Right lobe of liver (tissue), 4 donors: ENCODE measurements at regions not wholly inside any gene's neighbourhood (a gene's known extent, or its start where the extent isn't known, plus 50 kb on each side); places are given as distances from the start of the nearest gene placed in this dataset.

Experiments used
- POLR2A ChIP-seq: fragments of 450-650 bp; IDR thresholded peaks from one replicate; pipeline ENCODE4 v1.6.1; 2017; ENCODE audit warnings: antibody characterized with exemption, mild to moderate bottlenecking
- TF ChIP-seq, protein P1 (sequence below), 4 donors: fragments of 200-600 bp in 3 of 4; fragments of 450-650 bp in 1 of 4; IDR thresholded peaks; one replicate each; pipeline versions ENCODE4 v1.5.1 to v1.8.0; 2016 to 2022; ENCODE audit warnings: antibody characterized with exemption in 4 of 4, mild to moderate bottlenecking in 2 of 4
- donor health status: DM: no; HTN: no; CAD: no.
- donor health status: DM: no; HTN: no; CAD: no.
- donor health status: DM: no; HTN: yes; CAD: no.

DNA sequence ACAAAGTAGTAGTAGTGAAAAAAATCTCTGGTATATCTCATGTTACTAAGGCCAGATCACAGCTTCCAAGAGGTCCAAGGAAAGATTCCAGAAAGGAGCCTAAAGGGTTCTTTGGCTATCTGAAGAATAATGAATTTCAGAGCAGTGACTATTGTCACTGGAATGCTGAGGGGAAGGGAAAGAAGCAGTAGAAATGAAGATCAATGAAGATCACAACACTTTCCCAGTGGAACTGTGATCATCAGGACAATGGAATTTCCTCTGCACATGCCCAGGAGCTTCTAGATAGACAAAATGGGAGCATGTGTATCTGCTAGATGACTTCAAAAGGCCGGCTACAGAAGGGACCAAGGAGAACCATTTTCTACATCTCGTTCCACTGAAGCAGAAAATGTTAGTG lies 219.5 kb upstream of the PHYHIPL start:
- TF ChIP-seq, protein P1, sequence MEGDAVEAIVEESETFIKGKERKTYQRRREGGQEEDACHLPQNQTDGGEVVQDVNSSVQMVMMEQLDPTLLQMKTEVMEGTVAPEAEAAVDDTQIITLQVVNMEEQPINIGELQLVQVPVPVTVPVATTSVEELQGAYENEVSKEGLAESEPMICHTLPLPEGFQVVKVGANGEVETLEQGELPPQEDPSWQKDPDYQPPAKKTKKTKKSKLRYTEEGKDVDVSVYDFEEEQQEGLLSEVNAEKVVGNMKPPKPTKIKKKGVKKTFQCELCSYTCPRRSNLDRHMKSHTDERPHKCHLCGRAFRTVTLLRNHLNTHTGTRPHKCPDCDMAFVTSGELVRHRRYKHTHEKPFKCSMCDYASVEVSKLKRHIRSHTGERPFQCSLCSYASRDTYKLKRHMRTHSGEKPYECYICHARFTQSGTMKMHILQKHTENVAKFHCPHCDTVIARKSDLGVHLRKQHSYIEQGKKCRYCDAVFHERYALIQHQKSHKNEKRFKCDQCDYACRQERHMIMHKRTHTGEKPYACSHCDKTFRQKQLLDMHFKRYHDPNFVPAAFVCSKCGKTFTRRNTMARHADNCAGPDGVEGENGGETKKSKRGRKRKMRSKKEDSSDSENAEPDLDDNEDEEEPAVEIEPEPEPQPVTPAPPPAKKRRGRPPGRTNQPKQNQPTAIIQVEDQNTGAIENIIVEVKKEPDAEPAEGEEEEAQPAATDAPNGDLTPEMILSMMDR (IDR thresholded peaks at IDR 0.05), result no peak
- no peak for TF ChIP-seq POLR2A
